Hepatocyte (in vitro differentiated cells): ENCODE measurements at regions not wholly inside any gene's neighbourhood (a gene's known extent, or its start where the extent isn't known, plus 50 kb on each side); places are given as distances from the start of the nearest gene placed in this dataset.

Source experiments
- EZH2 ChIP-seq: fragments of 200-600 bp; sonication (generic); IDR thresholded peaks from 2 replicates; pipeline ENCODE4 v1.6.1; 2016; ENCODE audit warnings: antibody characterized with exemption, mild to moderate bottlenecking, borderline replicate concordance
- TF ChIP-seq, protein P1 (sequence below): fragments of 200-600 bp; sonication (generic); IDR thresholded peaks from 2 replicates; pipeline ENCODE4 v1.5.1; 2016; ENCODE audit warnings: antibody characterized with exemption, mild to moderate bottlenecking; ENCODE audit not compliant: poor library complexity

DNA sequence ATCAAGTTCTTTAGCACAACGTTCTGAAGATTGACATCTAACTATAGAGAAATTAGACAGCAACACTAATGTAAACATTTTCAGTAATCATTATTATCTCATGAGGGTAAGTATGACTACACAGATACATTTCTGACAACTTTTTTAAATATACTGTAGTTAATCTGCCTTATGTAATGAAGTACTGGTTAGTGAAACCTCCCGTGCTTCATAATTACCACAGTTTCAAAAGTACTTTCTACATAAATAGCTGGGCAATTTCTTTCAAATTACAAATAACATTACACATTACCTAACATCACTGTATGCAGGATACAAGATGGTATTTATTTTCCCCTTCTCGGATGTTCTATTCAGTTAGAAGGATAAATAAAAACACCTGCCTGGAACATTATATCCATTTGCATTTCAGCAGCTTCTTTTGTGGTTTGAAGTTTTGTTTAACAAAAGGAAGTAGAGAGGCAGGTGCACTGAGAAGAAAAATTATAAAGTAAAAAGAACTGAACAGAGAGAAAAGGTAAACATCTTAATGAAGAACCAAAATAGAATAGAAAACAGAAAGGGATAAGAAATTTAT, 1241.5 kb upstream of the GBE1 start:
- TF ChIP-seq, protein P1, sequence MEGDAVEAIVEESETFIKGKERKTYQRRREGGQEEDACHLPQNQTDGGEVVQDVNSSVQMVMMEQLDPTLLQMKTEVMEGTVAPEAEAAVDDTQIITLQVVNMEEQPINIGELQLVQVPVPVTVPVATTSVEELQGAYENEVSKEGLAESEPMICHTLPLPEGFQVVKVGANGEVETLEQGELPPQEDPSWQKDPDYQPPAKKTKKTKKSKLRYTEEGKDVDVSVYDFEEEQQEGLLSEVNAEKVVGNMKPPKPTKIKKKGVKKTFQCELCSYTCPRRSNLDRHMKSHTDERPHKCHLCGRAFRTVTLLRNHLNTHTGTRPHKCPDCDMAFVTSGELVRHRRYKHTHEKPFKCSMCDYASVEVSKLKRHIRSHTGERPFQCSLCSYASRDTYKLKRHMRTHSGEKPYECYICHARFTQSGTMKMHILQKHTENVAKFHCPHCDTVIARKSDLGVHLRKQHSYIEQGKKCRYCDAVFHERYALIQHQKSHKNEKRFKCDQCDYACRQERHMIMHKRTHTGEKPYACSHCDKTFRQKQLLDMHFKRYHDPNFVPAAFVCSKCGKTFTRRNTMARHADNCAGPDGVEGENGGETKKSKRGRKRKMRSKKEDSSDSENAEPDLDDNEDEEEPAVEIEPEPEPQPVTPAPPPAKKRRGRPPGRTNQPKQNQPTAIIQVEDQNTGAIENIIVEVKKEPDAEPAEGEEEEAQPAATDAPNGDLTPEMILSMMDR, result no peak
- no peak for TF ChIP-seq EZH2
